Memory B cell (primary cell): ENCODE measurements at regions not wholly inside any gene's neighbourhood (a gene's known extent, or its start where the extent isn't known, plus 50 kb on each side); places are given as distances from the start of the nearest gene placed in this dataset.

Experiments
- ATAC-seq: fragments of 150-1000 bp; cut with Tn5 transposase; 2 replicates; pipeline ENCODE4 v1.10.0; 2021; ENCODE audit warnings: low read depth, mild to moderate bottlenecking, moderate library complexity
- DNase-seq, 2 donors: peaks; one replicate each; pipeline ENCODE4 v3.0.0; 2022; ENCODE audit warnings: low spot score in 2 of 2
- H3K27ac Mint-ChIP-seq: one replicate; pipeline ENCODE4 v1.8.0; 2022; ENCODE audit warnings: mild to moderate bottlenecking, moderate library complexity, mixed read lengths
- H3K27me3 Mint-ChIP-seq: one replicate; pipeline ENCODE4 v1.8.0; 2022; ENCODE audit warnings: mixed read lengths
- H3K36me3 Mint-ChIP-seq: one replicate; pipeline ENCODE4 v1.8.0; 2022; ENCODE audit warnings: mild to moderate bottlenecking, mixed read lengths
- H3K4me1 Mint-ChIP-seq: one replicate; pipeline ENCODE4 v1.8.0; 2022; ENCODE audit warnings: mixed read lengths
- H3K4me3 Mint-ChIP-seq: one replicate; pipeline ENCODE4 v1.8.0; 2022; ENCODE audit warnings: mild to moderate bottlenecking, moderate library complexity, mixed read lengths
- H3K9me3 Mint-ChIP-seq: one replicate; pipeline ENCODE4 v1.8.0; 2022; ENCODE audit warnings: mixed read lengths

DNA sequence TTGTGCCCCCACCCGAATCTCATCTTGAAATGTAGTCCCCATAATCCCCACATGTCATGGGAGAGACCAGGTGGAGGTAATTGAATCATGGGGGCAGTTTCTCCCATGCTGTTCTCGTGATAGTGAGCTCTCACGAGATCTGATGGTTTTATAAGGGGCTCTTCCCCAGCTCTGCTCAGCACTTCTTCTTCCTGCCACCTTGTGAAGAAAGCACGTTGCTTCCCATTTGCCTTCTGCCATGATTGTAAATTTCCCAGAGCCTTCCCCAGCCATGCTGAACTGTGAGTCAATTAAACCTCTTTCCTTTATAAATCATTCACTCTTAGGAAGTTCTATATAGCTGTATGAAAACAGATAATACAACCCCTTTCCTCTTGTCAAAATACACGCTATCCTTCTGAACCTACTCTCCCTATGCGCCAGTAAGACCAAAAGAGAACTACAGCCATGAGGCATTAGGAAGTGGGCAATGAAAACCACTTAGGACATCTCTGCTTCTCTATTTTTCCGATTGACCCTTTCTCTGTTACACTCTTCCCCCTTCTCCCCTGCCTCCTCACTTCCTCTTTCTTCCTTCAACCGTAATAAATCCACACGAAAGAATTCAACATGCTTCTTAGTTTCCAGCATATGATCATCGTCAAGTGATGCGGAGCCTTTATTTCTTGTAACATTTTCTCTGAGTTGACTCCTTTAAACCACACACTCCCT is 101.2 kb upstream of the WDR11 start:
- Mint-ChIP-seq H3K36me3 (no peaks in the 10 kb centered on the region), H3K4me1 (peaks cover 6% of the 10 kb centered on the region), H3K4me3 (no peak overlapping the region), H3K9me3 (no peaks in the 10 kb centered on the region), H3K27ac (no peak overlapping the region), H3K27me3 (peaks cover 3% of the 10 kb centered on the region)
- ATAC-seq (peak; percentile 45), DNase-seq (no peak)

DNA sequence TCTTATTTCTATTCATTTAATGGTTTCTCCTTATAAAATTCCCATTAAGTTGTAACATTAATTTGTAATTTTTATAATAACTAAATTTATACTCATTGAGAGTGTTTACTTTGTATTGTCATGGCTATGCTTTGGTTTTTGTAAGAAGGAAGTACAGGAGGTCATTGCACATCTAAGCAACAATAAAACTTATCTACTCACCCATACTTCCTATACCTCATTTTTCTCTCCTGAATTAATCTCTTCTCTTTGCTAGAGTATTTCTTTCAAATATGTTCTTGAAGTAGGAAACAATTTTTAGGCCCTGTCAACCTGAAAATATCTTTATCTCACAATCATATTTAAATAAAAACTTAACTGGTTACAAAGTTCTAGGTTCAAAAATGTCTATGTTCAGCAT is 95.4 kb upstream of the WDR11 start:
- H3K27me3 Mint-ChIP-seq: peaks cover 10% of the 10 kb centered on the region
- H3K4me1 Mint-ChIP-seq: no peaks in the 10 kb centered on the region
- H3K27ac Mint-ChIP-seq: no peak overlapping the region
- DNase-seq (no peak), ATAC-seq (no peak)
- H3K4me3 Mint-ChIP-seq: no peak overlapping the region
- H3K9me3 Mint-ChIP-seq: no peaks in the 10 kb centered on the region
- H3K36me3 Mint-ChIP-seq: no peaks in the 10 kb centered on the region

DNA sequence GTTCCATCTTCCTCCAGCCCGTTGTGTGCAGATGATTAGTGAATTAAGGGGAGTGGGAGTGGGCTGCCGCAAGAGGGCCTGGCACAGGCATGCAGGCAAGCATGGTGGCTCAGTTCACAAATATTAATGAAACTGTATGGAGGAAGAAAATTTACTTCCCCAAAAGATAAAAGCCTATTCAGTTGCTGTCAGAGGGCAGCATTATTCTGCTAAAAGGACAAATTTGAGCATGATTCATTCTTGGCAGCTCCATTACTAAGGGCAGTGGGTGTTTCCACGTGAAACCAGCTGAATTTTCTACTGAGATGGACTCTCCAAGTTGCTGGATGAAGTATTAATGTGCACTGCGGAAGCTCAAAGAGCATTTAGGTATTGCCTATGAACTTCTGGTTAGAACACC is 90.9 kb upstream of the WDR11 start:
- H3K9me3 Mint-ChIP-seq: no peaks in the 10 kb centered on the region
- H3K36me3 Mint-ChIP-seq: no peaks in the 10 kb centered on the region
- no peaks in the 10 kb centered on the region for H3K4me1 Mint-ChIP-seq
- peaks cover 11% of the 10 kb centered on the region for H3K27me3 Mint-ChIP-seq
- DNase-seq (no peak), ATAC-seq (no peak)
- H3K27ac Mint-ChIP-seq: no peak overlapping the region
- no peak overlapping the region for H3K4me3 Mint-ChIP-seq

DNA sequence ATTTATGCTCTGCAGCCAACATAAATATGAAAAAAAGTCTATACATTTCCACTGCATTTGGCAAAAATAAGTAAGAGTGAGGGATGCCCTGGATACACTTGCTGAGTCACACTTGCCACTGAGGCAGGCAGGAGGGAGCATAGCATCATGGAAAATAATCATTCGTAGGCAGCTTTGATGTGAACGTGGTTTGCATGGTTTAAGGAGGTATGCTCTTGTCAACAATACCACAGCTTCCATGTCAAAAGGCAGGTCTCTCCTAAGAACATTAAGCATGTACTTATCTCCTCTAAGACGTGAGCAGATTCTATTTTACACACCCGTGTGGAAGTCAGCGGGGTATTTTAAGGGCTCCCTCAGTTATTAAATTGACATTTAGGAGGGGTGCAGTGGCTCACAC is 89.2 kb upstream of the WDR11 start:
- H3K27me3 Mint-ChIP-seq: peaks cover 9% of the 10 kb centered on the region
- H3K4me3 Mint-ChIP-seq: no peak overlapping the region
- DNase-seq (no peak), ATAC-seq (no peak)
- no peak overlapping the region for H3K27ac Mint-ChIP-seq
- no peaks in the 10 kb centered on the region for H3K4me1 Mint-ChIP-seq
- H3K36me3 Mint-ChIP-seq: no peaks in the 10 kb centered on the region
- no peaks in the 10 kb centered on the region for H3K9me3 Mint-ChIP-seq

DNA sequence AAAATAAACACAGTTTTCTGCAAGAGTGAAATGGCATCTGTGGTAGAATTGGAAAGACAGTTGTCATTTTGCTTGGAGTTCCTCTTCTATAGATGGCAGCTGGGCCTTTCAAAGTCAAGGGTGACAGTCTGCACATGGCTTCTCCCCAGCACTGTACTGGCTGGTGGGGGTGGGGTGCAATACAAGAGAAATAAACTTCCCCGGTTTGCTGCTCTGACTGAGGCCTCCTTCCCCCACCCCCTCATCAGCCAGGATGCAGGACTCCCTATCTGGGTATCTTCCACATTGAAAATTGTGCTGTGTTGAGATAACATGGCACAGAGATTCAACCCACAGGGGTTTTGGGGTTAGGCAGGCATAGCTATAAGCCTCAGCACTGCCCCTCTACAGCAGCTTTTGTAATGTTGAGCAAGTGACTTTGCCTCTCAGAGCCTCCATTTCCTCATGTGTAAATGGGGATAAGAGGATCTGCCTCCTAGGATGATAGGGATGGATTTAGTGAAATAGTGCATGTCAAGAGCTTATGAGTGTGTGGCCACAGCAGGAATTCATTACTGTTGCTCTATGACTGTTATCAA is 85.8 kb upstream of the WDR11 start:
- peaks cover 2% of the 10 kb centered on the region for H3K27me3 Mint-ChIP-seq
- DNase-seq (no peak), ATAC-seq (no peak)
- H3K36me3 Mint-ChIP-seq: no peaks in the 10 kb centered on the region
- no peak overlapping the region for H3K4me3 Mint-ChIP-seq
- H3K4me1 Mint-ChIP-seq: no peaks in the 10 kb centered on the region
- H3K9me3 Mint-ChIP-seq: no peaks in the 10 kb centered on the region
- H3K27ac Mint-ChIP-seq: no peak overlapping the region

DNA sequence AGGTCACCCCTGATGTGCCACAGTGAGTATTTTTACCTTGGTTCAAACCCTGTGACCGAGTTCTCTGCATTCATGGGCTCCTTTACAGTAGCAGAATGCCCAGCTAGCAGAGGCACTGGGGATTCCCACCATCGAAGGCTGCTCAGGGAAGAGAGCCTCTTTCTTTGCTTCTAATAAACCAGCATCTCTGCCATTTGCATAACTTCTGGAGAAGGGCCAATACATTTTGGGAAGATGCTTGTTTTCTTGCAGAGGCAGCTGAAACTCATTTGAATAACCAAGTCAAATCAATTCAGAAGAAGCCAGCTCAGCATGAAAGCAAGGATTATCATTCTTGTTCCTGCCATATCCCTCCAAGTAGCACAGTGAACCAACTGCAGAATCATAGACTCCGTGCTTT is 82.9 kb upstream of the WDR11 start:
- Mint-ChIP-seq H3K27ac (no peak overlapping the region), H3K4me3 (no peak overlapping the region), H3K27me3 (no peaks in the 10 kb centered on the region)

DNA sequence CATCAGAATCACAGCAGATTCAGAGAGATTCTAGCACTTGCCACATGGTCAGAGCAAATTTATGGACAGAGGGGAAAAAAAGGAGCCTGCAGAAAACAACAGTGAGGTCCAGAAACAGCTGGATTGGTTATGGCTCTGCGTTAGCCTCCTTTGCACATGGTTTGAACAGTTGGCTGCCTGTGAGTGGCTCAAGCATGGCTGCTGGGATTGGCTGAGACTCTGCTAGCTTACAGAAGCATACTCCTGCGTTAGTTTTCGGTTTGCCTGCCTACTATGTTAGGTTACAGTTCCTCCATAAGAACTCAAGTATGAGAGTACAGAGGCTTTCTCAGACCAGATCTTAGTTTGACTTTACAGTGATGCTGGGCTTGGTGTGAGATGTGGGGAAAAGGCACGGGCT is 80.7 kb upstream of the WDR11 start:
- no peak for ATAC-seq
- no peak overlapping the region for H3K4me3 Mint-ChIP-seq
- no peaks in the 10 kb centered on the region for H3K36me3 Mint-ChIP-seq
- DNase-seq: no peak
- no peak overlapping the region for H3K27ac Mint-ChIP-seq
- H3K9me3 Mint-ChIP-seq: no peaks in the 10 kb centered on the region
- no peaks in the 10 kb centered on the region for H3K4me1 Mint-ChIP-seq
- H3K27me3 Mint-ChIP-seq: no peaks in the 10 kb centered on the region

More for the DNA sequence above, 82.9 kb upstream of the WDR11 start:
- no peaks in the 10 kb centered on the region for H3K9me3 Mint-ChIP-seq
- DNase-seq (no peak), ATAC-seq (no peak)
- no peaks in the 10 kb centered on the region for H3K36me3 Mint-ChIP-seq
- no peaks in the 10 kb centered on the region for H3K4me1 Mint-ChIP-seq

DNA sequence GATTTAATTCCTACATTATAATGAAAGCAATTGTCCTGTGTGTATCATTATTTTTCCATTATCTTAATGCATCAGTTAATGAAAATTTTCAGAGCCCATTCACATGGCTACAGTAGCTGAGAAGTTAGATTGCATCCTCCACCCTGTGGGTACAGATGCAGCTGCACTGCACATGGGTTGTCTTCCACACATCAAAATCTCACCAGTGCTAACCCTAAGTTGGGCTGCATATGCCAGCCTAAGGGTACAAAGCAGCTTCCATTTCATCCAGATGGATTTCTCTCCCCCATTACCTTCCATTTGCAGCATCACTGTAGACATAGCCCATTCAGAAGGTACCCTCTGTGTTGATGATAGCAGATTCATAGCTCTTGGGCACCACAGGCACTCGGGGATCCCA is 74.7 kb upstream of the WDR11 start:
- peaks cover 5% of the 10 kb centered on the region for H3K27me3 Mint-ChIP-seq
- DNase-seq (no peak), ATAC-seq (no peak)
- no peak overlapping the region for H3K27ac Mint-ChIP-seq
- no peak overlapping the region for H3K4me3 Mint-ChIP-seq
- H3K4me1 Mint-ChIP-seq: no peaks in the 10 kb centered on the region
- H3K9me3 Mint-ChIP-seq: no peaks in the 10 kb centered on the region
- H3K36me3 Mint-ChIP-seq: no peaks in the 10 kb centered on the region

DNA sequence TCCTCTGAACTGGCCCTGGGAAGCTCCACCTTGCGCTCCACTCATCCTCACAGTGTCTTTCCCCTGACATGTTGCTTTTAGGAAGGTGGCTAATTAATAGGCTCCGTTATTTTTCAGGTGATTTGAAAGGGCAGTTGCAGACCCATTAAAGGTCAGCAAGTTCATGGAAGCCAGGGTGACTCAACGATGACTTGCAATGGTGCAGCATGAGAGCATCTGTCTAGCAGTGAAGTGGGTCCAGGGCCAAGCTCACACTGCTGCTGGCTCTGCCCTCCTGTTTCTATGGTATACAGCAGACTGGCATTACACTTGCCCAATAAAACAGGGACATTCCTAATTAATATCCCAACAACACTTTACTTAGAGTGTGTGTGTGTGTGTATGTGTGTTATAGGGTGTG is 68.8 kb upstream of the WDR11 start:
- H3K4me1 Mint-ChIP-seq: no peaks in the 10 kb centered on the region
- no peaks in the 10 kb centered on the region for H3K9me3 Mint-ChIP-seq
- no peaks in the 10 kb centered on the region for H3K36me3 Mint-ChIP-seq
- peaks cover 6% of the 10 kb centered on the region for H3K27me3 Mint-ChIP-seq
- ATAC-seq (no peak), DNase-seq (no peak)
- H3K27ac Mint-ChIP-seq: no peak overlapping the region
- H3K4me3 Mint-ChIP-seq: no peak overlapping the region

DNA sequence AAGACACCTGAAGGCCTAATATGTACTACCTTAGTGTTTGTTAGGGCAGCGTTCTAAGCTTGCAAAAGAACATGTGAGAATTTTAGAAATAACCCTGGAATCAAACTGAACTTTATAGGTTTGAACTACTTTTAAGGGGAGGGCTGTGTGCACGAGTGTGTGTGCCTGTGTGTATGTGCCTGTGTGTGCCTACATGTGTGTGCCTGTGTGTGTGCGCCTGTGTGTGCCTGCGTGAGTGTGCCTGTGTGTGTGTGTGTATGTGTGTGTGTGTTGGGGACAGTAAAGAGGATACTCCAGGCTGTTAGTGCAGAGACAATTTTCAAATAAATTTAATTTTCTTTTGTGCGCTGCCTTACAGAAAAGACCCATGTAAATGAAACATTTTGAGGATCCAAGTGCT is 68.1 kb upstream of the WDR11 start:
- Mint-ChIP-seq H3K9me3 (no peaks in the 10 kb centered on the region), H3K36me3 (no peaks in the 10 kb centered on the region), H3K27ac (no peak overlapping the region), H3K27me3 (peaks cover 6% of the 10 kb centered on the region), H3K4me1 (no peaks in the 10 kb centered on the region), H3K4me3 (no peak overlapping the region)
- DNase-seq (no peak), ATAC-seq (no peak)

DNA sequence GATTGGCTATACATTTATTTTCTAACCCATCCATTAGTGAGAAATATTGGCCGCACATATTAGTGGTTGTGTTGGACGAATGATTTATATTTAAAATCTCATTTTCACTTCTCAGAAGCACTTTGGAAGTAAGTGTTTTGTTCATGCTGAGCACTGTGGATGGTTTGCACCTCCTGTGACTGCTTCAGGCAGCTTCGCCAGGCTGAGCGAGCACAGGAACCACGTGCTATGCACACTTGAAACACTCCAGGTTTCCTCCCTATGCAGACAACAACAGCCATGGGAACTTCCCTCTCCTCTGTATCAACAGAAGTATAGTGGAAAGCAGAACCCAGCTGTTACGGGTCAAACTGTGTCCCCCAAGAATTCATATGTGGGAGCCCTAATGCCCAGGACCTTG is 67.3 kb upstream of the WDR11 start:
- Mint-ChIP-seq H3K27me3 (peaks cover 6% of the 10 kb centered on the region), H3K4me1 (no peaks in the 10 kb centered on the region), H3K4me3 (no peak overlapping the region), H3K9me3 (no peaks in the 10 kb centered on the region), H3K27ac (no peak overlapping the region), H3K36me3 (no peaks in the 10 kb centered on the region)
- ATAC-seq (no peak), DNase-seq (no peak)

DNA sequence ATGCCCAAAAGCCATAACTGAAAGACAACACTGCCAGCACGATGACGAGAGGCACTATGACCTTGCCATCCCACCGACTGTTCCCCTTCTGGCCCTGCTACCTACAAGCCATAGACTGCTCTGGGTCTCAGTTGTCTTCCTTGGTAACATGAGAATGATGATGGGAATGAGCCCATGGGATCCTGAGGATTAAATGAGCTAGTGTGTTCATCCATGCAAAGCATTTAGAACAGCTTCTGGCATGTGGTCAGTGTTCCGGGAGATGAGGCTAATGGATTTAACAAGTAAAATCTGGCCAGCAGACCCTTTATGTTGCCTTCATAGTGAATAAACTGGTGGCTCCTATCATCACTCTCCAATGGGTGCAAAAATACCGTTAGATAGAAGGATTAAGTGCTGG is 62.4 kb upstream of the WDR11 start:
- ATAC-seq (no peak), DNase-seq (no peak)
- Mint-ChIP-seq H3K4me1 (peaks cover 13% of the 10 kb centered on the region), H3K27me3 (peaks cover 5% of the 10 kb centered on the region), H3K4me3 (no peak overlapping the region), H3K27ac (no peak overlapping the region), H3K36me3 (no peaks in the 10 kb centered on the region), H3K9me3 (no peaks in the 10 kb centered on the region)

DNA sequence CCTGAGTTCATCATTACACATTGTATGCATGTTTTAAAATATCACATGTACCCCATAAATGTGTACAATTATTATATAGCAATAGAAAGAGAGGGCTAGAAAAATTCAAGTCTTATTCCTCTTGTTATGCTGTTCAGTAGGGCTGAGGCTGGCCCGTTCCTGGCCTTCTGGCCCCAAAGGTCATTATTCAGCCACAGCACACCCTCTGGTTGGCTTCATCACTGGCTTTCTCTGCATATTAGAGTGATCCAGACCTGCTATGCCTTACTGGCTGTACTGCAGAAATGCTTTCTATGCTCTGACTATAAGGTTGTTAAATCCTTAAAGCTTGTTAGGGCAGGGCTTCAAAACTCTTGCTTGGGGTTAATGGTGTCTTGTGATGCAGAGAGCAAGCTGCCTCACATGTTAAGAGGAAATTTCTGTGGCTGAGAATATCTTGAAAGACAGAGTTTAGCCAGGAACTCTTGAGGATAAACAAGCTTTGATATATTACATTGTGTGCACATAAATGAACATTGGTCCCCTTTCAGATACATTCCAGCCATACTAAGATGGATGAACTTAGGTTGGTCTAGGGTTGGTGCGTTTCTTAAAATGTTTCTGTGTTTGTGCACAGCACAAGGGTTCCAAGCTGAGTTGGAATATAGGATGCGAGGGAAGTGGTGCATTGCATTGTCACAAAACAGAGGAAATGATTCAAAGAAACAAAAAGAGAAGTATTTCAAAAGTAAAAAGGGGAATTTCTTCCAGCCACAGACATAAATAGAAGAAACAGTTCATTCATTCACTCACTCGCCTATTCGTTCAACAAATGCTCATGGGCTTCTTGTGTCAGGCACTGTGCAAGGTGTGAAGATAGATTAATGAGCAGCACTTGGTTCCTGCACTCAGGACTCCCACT is 61.6 kb upstream of the WDR11 start:
- ATAC-seq (no peak), DNase-seq (no peak)
- Mint-ChIP-seq H3K27ac (no peak overlapping the region), H3K9me3 (no peaks in the 10 kb centered on the region), H3K4me1 (peaks cover 13% of the 10 kb centered on the region), H3K4me3 (no peak overlapping the region), H3K27me3 (peaks cover 5% of the 10 kb centered on the region), H3K36me3 (no peaks in the 10 kb centered on the region)

DNA sequence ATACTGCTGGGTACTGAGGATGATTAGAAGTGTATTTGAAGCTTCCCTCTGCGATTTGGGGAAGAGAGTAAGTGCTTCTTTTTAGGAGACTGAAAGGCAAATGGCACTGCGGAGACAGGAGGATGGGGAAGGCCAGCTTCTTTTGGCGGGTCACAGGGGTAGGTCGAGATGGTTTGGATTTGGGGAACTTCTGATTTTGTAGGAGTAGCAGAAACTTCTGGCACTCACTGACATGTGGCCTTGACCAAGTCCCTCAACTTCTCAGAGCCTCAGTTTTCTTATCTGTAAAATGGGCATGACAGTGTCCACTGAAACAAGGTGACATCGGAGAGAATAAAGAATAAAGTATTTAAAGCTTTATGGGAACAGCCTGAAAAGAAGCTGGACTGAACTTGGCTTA is 59.8 kb upstream of the WDR11 start:
- no peak for ATAC-seq
- Mint-ChIP-seq H3K4me3 (no peak overlapping the region), H3K27ac (no peak overlapping the region)

More for the DNA sequence above, 59.8 kb upstream of the WDR11 start:
- Mint-ChIP-seq H3K9me3 (no peaks in the 10 kb centered on the region), H3K4me1 (peaks cover 13% of the 10 kb centered on the region), H3K27me3 (peaks cover 6% of the 10 kb centered on the region), H3K36me3 (no peaks in the 10 kb centered on the region)
- no peak for DNase-seq
